Sigmoid colon (tissue), 6 donors: ENCODE measurements at regions not wholly inside any gene's neighbourhood (a gene's known extent, or its start where the extent isn't known, plus 50 kb on each side); places are given as distances from the start of the nearest gene placed in this dataset.

Source experiments
- DNase-seq: peaks from one replicate; pipeline ENCODE4 v3.0.0-alpha.2; 2019
- H3K27ac ChIP-seq, 4 donors: fragments of 200-600 bp; sonication (generic); one replicate each; pipeline ENCODE4 v1.5.1; 2016 to 2019; ENCODE audit warnings: mild to moderate bottlenecking in 1 of 4
- H3K27me3 ChIP-seq, 3 donors: fragments of 200-600 bp; sonication (generic); one replicate each; pipeline ENCODE4 v1.5.1; 2019; ENCODE audit warnings: mild to moderate bottlenecking in 1 of 3
- H3K36me3 ChIP-seq, 4 donors: fragments of 200-600 bp; sonication (generic); one replicate each; pipeline ENCODE4 v1.5.1; 2016 to 2019
- H3K4me1 ChIP-seq, 4 donors: fragments of 200-600 bp; sonication (generic); one replicate each; pipeline ENCODE4 v1.5.1; 2017 to 2019
- H3K4me3 ChIP-seq, 4 donors: fragments of 200-600 bp; sonication (generic); one replicate each; pipeline ENCODE4 v1.5.1; 2017 to 2019; ENCODE audit warnings: mild to moderate bottlenecking in 2 of 4, moderate library complexity in 1 of 4
- H3K9me3 ChIP-seq, 4 donors: fragments of 200-600 bp in 3 of 4; sonication (generic) in 3 of 4; one replicate each; pipeline versions ENCODE4 v1.5.1 to v1.6.1; 2013 to 2019
- EP300 ChIP-seq, 4 donors: sonication (generic); formaldehyde crosslinking; IDR thresholded peaks; one replicate each; pipeline ENCODE4 v1.6.1; 2017; ENCODE audit warnings: antibody characterized with exemption in 4 of 4
- POLR2A ChIP-seq, 2 donors: fragments of 450-650 bp; IDR thresholded peaks; one replicate each; pipeline ENCODE4 v1.6.1; 2016; ENCODE audit warnings: antibody characterized with exemption in 2 of 2, mild to moderate bottlenecking in 2 of 2, moderate library complexity in 2 of 2
- POLR2AphosphoS5 ChIP-seq, 4 donors: sonication (generic); formaldehyde crosslinking; IDR thresholded peaks; one replicate each; pipeline ENCODE4 v1.6.1; 2017; ENCODE audit warnings: antibody characterized with exemption in 4 of 4
- WGBS, 2 donors: extraction: QIAGEN DNeasy Blood & Tissue Kit; methylation state at CpG; one replicate each; pipeline ENCODE4 v1.1.7; 2013; 5-methylcytosine and 5-hydroxymethylcytosine counted together
- intact Hi-C: fragments of 100-400 bp; cut with DNase I; formaldehyde crosslinking; loops from one replicate; pipeline ENCODE4 v1.15.1; 2023
- TF ChIP-seq, protein P1 (sequence below), 4 experiments: fragments of 450-650 bp in 3 of 4; fragments of 200-600 bp in 1 of 4; IDR thresholded peaks; one replicate each; pipeline ENCODE4 v1.5.1; 2016 to 2019; ENCODE audit warnings: antibody characterized with exemption in 4 of 4, mild to moderate bottlenecking in 3 of 4, moderate library complexity in 2 of 4
- donor health status: healthy with polysubstance abuse.
- donor health status: healthy.

GRCh38 chr6:164533045-164533362, 776.4 kb downstream of the C6orf118 start:
- H3K27ac ChIP-seq = no peak overlapping the region
- DNase-seq = no peak
- 34 to 47% methylated on average over 5 of the region's 5 CpGs for WGBS, 2 donors
- peaks cover 0 to 3% (median 0%) of the 10 kb centered on the region in 4 donors for H3K9me3 ChIP-seq
- H3K36me3 ChIP-seq = no peaks in the 10 kb centered on the region
- intact Hi-C loops = no loop called here
- TF ChIP-seq, protein P1, sequence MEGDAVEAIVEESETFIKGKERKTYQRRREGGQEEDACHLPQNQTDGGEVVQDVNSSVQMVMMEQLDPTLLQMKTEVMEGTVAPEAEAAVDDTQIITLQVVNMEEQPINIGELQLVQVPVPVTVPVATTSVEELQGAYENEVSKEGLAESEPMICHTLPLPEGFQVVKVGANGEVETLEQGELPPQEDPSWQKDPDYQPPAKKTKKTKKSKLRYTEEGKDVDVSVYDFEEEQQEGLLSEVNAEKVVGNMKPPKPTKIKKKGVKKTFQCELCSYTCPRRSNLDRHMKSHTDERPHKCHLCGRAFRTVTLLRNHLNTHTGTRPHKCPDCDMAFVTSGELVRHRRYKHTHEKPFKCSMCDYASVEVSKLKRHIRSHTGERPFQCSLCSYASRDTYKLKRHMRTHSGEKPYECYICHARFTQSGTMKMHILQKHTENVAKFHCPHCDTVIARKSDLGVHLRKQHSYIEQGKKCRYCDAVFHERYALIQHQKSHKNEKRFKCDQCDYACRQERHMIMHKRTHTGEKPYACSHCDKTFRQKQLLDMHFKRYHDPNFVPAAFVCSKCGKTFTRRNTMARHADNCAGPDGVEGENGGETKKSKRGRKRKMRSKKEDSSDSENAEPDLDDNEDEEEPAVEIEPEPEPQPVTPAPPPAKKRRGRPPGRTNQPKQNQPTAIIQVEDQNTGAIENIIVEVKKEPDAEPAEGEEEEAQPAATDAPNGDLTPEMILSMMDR (IDR thresholded peaks at IDR 0.05) = no peak
- TF ChIP-seq POLR2AphosphoS5 (IDR thresholded peaks at IDR 0.05) (no peak), EP300 (IDR thresholded peaks at IDR 0.05) (no peak), POLR2A (IDR thresholded peaks at IDR 0.05) (no peak)
- no peaks in the 10 kb centered on the region for H3K27me3 ChIP-seq
- no peak overlapping the region for H3K4me3 ChIP-seq
- peaks cover 0 to 21% (median 10%) of the 10 kb centered on the region in 4 donors for H3K4me1 ChIP-seq

- no peak overlapping the region for H3K27ac ChIP-seq
- no peak overlapping the region for H3K4me3 ChIP-seq
- intact Hi-C loops = no loop called here
- peaks cover 0 to 21% (median 10%) of the 10 kb centered on the region in 4 donors for H3K4me1 ChIP-seq
- 39 to 43% methylated on average over 9 of the region's 9 CpGs for WGBS, 2 donors
- peaks cover 0 to 3% (median 0%) of the 10 kb centered on the region in 4 donors for H3K9me3 ChIP-seq
- no peaks in the 10 kb centered on the region for H3K36me3 ChIP-seq
- H3K27me3 ChIP-seq = no peaks in the 10 kb centered on the region
- TF ChIP-seq POLR2AphosphoS5 (IDR thresholded peaks at IDR 0.05) (no peak), EP300 (IDR thresholded peaks at IDR 0.05) (no peak), POLR2A (IDR thresholded peaks at IDR 0.05) (no peak)
- TF ChIP-seq, protein P1 (IDR thresholded peaks at IDR 0.05) = no peak
- no peak for DNase-seq
Observed at GRCh38 chr6:164532198-164533044, 777.0 kb downstream of the C6orf118 start.

- H3K4me3 ChIP-seq = no peak overlapping the region
- intact Hi-C loops = no loop called here
- 80 to 88% methylated on average over 3 of the region's 3 CpGs for WGBS, 2 donors
- peaks cover 0 to 21% (median 10%) of the 10 kb centered on the region in 4 donors for H3K4me1 ChIP-seq
- TF ChIP-seq POLR2AphosphoS5 (IDR thresholded peaks at IDR 0.05) (no peak), POLR2A (IDR thresholded peaks at IDR 0.05) (no peak), EP300 (IDR thresholded peaks at IDR 0.05) (no peak)
- TF ChIP-seq, protein P1 (IDR thresholded peaks at IDR 0.05) = no peak
- H3K36me3 ChIP-seq = no peaks in the 10 kb centered on the region
- H3K27me3 ChIP-seq = no peaks in the 10 kb centered on the region
- no peak overlapping the region for H3K27ac ChIP-seq
- DNase-seq = no peak
- peaks cover 0 to 6% (median 0%) of the 10 kb centered on the region in 4 donors for H3K9me3 ChIP-seq
Observed at GRCh38 chr6:164531736-164532135, 777.7 kb downstream of the C6orf118 start.

- Histone ChIP-seq H3K36me3 (no peaks in the 10 kb centered on the region), H3K27me3 (no peaks in the 10 kb centered on the region), H3K27ac (no peak overlapping the region), H3K4me3 (no peak overlapping the region), H3K4me1 (peaks cover 0 to 21% (median 10%) of the 10 kb centered on the region in 4 donors), H3K9me3 (peaks cover 0 to 14% (median 0%) of the 10 kb centered on the region in 4 donors)
- intact Hi-C loops = no loop called here
- TF ChIP-seq POLR2AphosphoS5 (IDR thresholded peaks at IDR 0.05) (no peak), EP300 (IDR thresholded peaks at IDR 0.05) (no peak), POLR2A (IDR thresholded peaks at IDR 0.05) (no peak)
- TF ChIP-seq, protein P1 (IDR thresholded peaks at IDR 0.05) = no peak
- 67 to 69% methylated on average over 3 of the region's 3 CpGs for WGBS, 2 donors
- DNase-seq = no peak
Observed at GRCh38 chr6:164528539-164528938, 780.9 kb downstream of the C6orf118 start.
